H9 (cell line): ENCODE measurements at regions not wholly inside any gene's neighbourhood (a gene's known extent, or its start where the extent isn't known, plus 50 kb on each side); places are given as distances from the start of the nearest gene placed in this dataset.

Source experiments
- DNase-seq: peaks from one replicate; pipeline ENCODE4 v3.0.0-alpha.2; 2017
- H2AFZ ChIP-seq: one replicate; pipeline ENCODE4 v1.6.1; 2013; ENCODE audit warnings: mild to moderate bottlenecking, low read length, control low read depth, moderate library complexity
- H2AK5ac ChIP-seq: 2 replicates; pipeline ENCODE4 v1.6.1; 2013; ENCODE audit warnings: low read length, control low read depth, mixed read lengths; ENCODE audit not compliant: insufficient read length
- H2BK120ac ChIP-seq: one replicate; pipeline ENCODE4 v1.6.1; 2013; ENCODE audit warnings: low read depth, mild to moderate bottlenecking, low read length, control low read depth, inconsistent platforms; ENCODE audit not compliant: poor library complexity, severe bottlenecking
- H2BK12ac ChIP-seq: 2 replicates; pipeline ENCODE4 v1.6.1; 2013; ENCODE audit warnings: low read length, control low read depth, mixed read lengths, low read depth; ENCODE audit not compliant: insufficient read length
- H2BK15ac ChIP-seq: 2 replicates; pipeline ENCODE4 v1.6.1; 2013; ENCODE audit warnings: low read depth, low read length, control low read depth
- H2BK20ac ChIP-seq: one replicate; pipeline ENCODE4 v1.6.1; 2013; ENCODE audit warnings: low read depth, mild to moderate bottlenecking, low read length, control low read depth, inconsistent platforms; ENCODE audit not compliant: poor library complexity, severe bottlenecking
- H2BK5ac ChIP-seq: 2 replicates; pipeline ENCODE4 v1.6.1; 2013; ENCODE audit warnings: low read length, control low read depth, mixed read lengths; ENCODE audit not compliant: insufficient read length
- H3K14ac ChIP-seq: 2 replicates; pipeline ENCODE4 v1.6.1; 2013; ENCODE audit warnings: low read length, control low read depth; ENCODE audit not compliant: insufficient read depth
- H3K18ac ChIP-seq: 2 replicates; pipeline ENCODE4 v1.6.1; 2013; ENCODE audit warnings: low read depth, mild to moderate bottlenecking, mixed read lengths, low read length, control low read depth; ENCODE audit not compliant: insufficient read length
- H3K23ac ChIP-seq: 2 replicates; pipeline ENCODE4 v1.6.1; 2013; ENCODE audit warnings: low read length, control low read depth, mixed read lengths, low read depth; ENCODE audit not compliant: insufficient read length
- H3K23me2 ChIP-seq: 2 replicates; pipeline ENCODE4 v1.6.1; 2013; ENCODE audit warnings: low read depth, mild to moderate bottlenecking, mixed read lengths, low read length, control low read depth; ENCODE audit not compliant: insufficient read length, poor library complexity, severe bottlenecking
- H3K27ac ChIP-seq: 2 replicates; pipeline ENCODE4 v1.5.1; 2013; ENCODE audit warnings: low read length, control low read depth, mixed read lengths, low read depth; ENCODE audit not compliant: insufficient read length
- H3K27me3 ChIP-seq: 2 replicates; pipeline ENCODE4 v1.6.1; 2013; ENCODE audit warnings: low read length, control low read depth, inconsistent platforms; ENCODE audit not compliant: insufficient read depth
- H3K4ac ChIP-seq: 2 replicates; pipeline ENCODE4 v1.6.1; 2013; ENCODE audit warnings: low read depth, mild to moderate bottlenecking, control low read depth, inconsistent platforms, low read length, moderate library complexity
- H3K4me1 ChIP-seq: 2 replicates; pipeline ENCODE4 v1.6.1; 2013; ENCODE audit warnings: low read length, control low read depth, inconsistent platforms; ENCODE audit not compliant: insufficient read depth
- H3K4me2 ChIP-seq: 2 replicates; pipeline ENCODE4 v1.6.1; 2013; ENCODE audit warnings: low read length, control low read depth, mixed read lengths; ENCODE audit not compliant: insufficient read length, insufficient read depth
- H3K56ac ChIP-seq: 2 replicates; pipeline ENCODE4 v1.6.1; 2013; ENCODE audit warnings: low read depth, mild to moderate bottlenecking, mixed read lengths, low read length, control low read depth; ENCODE audit not compliant: insufficient read length
- H3K79me1 ChIP-seq: 2 replicates; pipeline ENCODE4 v1.6.1; 2013; ENCODE audit warnings: low read depth, mild to moderate bottlenecking, moderate library complexity, low read length, control low read depth, inconsistent platforms; ENCODE audit not compliant: insufficient read depth, poor library complexity, severe bottlenecking
- H3K79me2 ChIP-seq: 2 replicates; pipeline ENCODE4 v1.6.1; 2013; ENCODE audit warnings: low read length, control low read depth, inconsistent platforms; ENCODE audit not compliant: insufficient read depth
- H3K9ac ChIP-seq: 2 replicates; pipeline ENCODE4 v1.6.1; 2013; ENCODE audit warnings: low read length, control low read depth, mixed read lengths; ENCODE audit not compliant: insufficient read length; ENCODE audit errors: extremely low read depth
- H3K9me3 ChIP-seq: one replicate; pipeline ENCODE4 v1.6.1; 2013; ENCODE audit warnings: low read depth, low read length, inconsistent platforms; ENCODE audit not compliant: control insufficient read depth
- H3T11ph ChIP-seq: one replicate; pipeline ENCODE4 v1.6.1; 2013; ENCODE audit warnings: mild to moderate bottlenecking, low read length, control low read depth, inconsistent platforms
- H4K20me1 ChIP-seq: one replicate; pipeline ENCODE4 v1.6.1; 2013; ENCODE audit not compliant: control insufficient read depth, insufficient read length, insufficient read depth
- H4K5ac ChIP-seq: 2 replicates; pipeline ENCODE4 v1.6.1; 2013; ENCODE audit warnings: low read depth, mild to moderate bottlenecking, mixed read lengths, low read length, control low read depth; ENCODE audit not compliant: insufficient read length
- H4K8ac ChIP-seq: replicated peaks from 2 replicates; pipeline ENCODE4 v1.6.1; 2013; ENCODE audit warnings: low read length, control low read depth, mixed read lengths, low read depth; ENCODE audit not compliant: insufficient read length
- H4K91ac ChIP-seq: 2 replicates; pipeline ENCODE4 v1.6.1; 2013; ENCODE audit warnings: low read depth, mild to moderate bottlenecking, moderate library complexity, mixed read lengths, low read length, control low read depth; ENCODE audit not compliant: insufficient read length
- H3K27ac Mint-ChIP-seq, 3 experiments: 2 replicates in 2 of 3; 3 replicates in 1 of 3; pipeline ENCODE4 v1.8.0; 2020 to 2021; ENCODE audit warnings: mixed read lengths in 3 of 3, mild to moderate bottlenecking in 1 of 3, moderate library complexity in 1 of 3
- H3K27me3 Mint-ChIP-seq: 2 replicates; pipeline ENCODE4 v1.8.0; 2021; ENCODE audit warnings: low read depth, mild to moderate bottlenecking, moderate library complexity, mixed read lengths
- H3K36me3 Mint-ChIP-seq, 3 experiments: 2 replicates in 2 of 3; 3 replicates in 1 of 3; pipeline ENCODE4 v1.8.0; 2020 to 2021; ENCODE audit warnings: low read depth in 3 of 3, mixed read lengths in 3 of 3; ENCODE audit not compliant: insufficient read depth in 1 of 3
- H3K4me1 Mint-ChIP-seq, 2 experiments: 2 replicates each; pipeline ENCODE4 v1.8.0; 2020; ENCODE audit warnings: mixed read lengths in 2 of 2
- H3K4me3 Mint-ChIP-seq, 2 experiments: 2 replicates in 1 of 2; 3 replicates in 1 of 2; pipeline ENCODE4 v1.8.0; 2020 to 2021; ENCODE audit warnings: mild to moderate bottlenecking in 2 of 2, mixed read lengths in 2 of 2, moderate library complexity in 1 of 2
- H3K9me3 Mint-ChIP-seq, 2 experiments: 2 replicates in 1 of 2; 3 replicates in 1 of 2; pipeline ENCODE4 v1.8.0; 2020; ENCODE audit warnings: mild to moderate bottlenecking in 2 of 2, mixed read lengths in 2 of 2, moderate library complexity in 1 of 2
- CTCF ChIP-seq: fragments of 200-600 bp; sonication (generic); conservative IDR thresholded peaks from 3 replicates; pipeline ENCODE4 v1.8.0; 2021; ENCODE audit warnings: antibody characterized with exemption, mild to moderate bottlenecking
- WGBS: extraction: QIAGEN DNeasy Blood & Tissue Kit; methylation state at CpG from one replicate; pipeline ENCODE4 v1.1.7; 2013; ENCODE audit warnings: missing lambda C conversion rate, low lambda C conversion rate, mixed read lengths; ENCODE audit not compliant: insufficient read length; ENCODE audit errors: extremely low coverage; 5-methylcytosine and 5-hydroxymethylcytosine counted together

GRCh38 chr1:88457197-88457596 lies 226.9 kb upstream of the PKN2 start:
- Mint-ChIP-seq H3K27me3 (no peaks in the 10 kb centered on the region), H3K4me3 (no peak overlapping the region), H3K27ac (no peak overlapping the region), H3K9me3 (no peaks in the 10 kb centered on the region), H3K36me3 (no peaks in the 10 kb centered on the region), H3K4me1 (peaks cover 18 to 19% of the 10 kb centered on the region in 2 experiments)
- H2BK12ac ChIP-seq = no peak overlapping the region
- H2BK120ac ChIP-seq = no peak overlapping the region
- H2BK20ac ChIP-seq = no peak overlapping the region
- peaks cover 2% of the 10 kb centered on the region for H3K23me2 ChIP-seq
- H4K5ac ChIP-seq = no peak overlapping the region
- WGBS = 100% methylated on average over 3 of the region's 5 CpGs
- H3K79me1 ChIP-seq = no peaks in the 10 kb centered on the region
- H3K9ac ChIP-seq = no peak overlapping the region
- H3K4me1 ChIP-seq = peaks cover 4% of the 10 kb centered on the region; the same call in 1 of the 2 replicates
- H3K4ac ChIP-seq = no peak overlapping the region
- no peak overlapping the region for H3K27ac ChIP-seq
- H2BK15ac ChIP-seq = no peak overlapping the region
- H3K79me2 ChIP-seq = no peaks in the 10 kb centered on the region
- no peak overlapping the region for H4K91ac ChIP-seq
- peak overlapping the region; percentile 1 for H3K18ac ChIP-seq
- H3K56ac ChIP-seq = peak overlapping the region; percentile 29
- H3K9me3 ChIP-seq = no peaks in the 10 kb centered on the region
- DNase-seq = no peak
- no peaks in the 10 kb centered on the region for H3K27me3 ChIP-seq
- H2BK5ac ChIP-seq = no peak overlapping the region
- H3K14ac ChIP-seq = no peak overlapping the region
- no peaks in the 10 kb centered on the region for H4K20me1 ChIP-seq
- no peak overlapping the region for H2AFZ ChIP-seq
- no peak overlapping the region for H3T11ph ChIP-seq
- no peak overlapping the region for H3K4me2 ChIP-seq
- TF ChIP-seq CTCF = no peak
- H2AK5ac ChIP-seq = no peak overlapping the region
- no peak overlapping the region for H4K8ac ChIP-seq
- H3K23ac ChIP-seq = no peak overlapping the region
